HG03342 (cell line): ENCODE measurements at regions not wholly inside any gene's neighbourhood (a gene's known extent, or its start where the extent isn't known, plus 50 kb on each side); places are given as distances from the start of the nearest gene placed in this dataset.
"Not testable (repeated sequence)": the region's sequence is repeated elsewhere in the genome, so short reads cannot be mapped to it uniquely, and the experiment has no call there.

Experiments
- ATAC-seq: cut with Tn5 transposase; IDR thresholded peaks from one replicate; pipeline ENCODE4 v1.9.1; 2021; ENCODE audit warnings: mild to moderate bottlenecking, moderate library complexity; ENCODE audit not compliant: unreplicated experiment

DNA sequence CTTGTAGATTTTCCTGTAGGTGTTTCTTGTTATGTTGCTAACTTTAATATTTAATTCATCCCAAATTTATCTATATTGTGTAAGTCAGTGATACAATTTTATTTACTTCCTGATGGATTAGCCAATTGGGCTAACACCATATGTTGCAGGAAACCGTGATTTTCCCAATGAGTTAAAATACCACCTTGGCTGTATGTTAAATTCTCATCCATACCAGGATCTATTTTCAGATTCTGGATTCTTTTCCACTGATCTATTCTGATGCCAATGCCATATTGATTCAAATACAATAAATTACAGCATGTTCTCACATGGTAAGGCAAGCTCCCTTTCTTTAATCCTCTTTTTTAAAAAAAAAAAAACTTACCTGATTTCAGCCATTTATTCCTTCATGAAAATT lies 85.8 kb upstream of the DNAJC10 start:
- ATAC-seq: no peak

- ATAC-seq: no peak
These were observed 84.8 kb upstream of the DNAJC10 start for GRCh38 chr2:182631299-182631698.

DNA sequence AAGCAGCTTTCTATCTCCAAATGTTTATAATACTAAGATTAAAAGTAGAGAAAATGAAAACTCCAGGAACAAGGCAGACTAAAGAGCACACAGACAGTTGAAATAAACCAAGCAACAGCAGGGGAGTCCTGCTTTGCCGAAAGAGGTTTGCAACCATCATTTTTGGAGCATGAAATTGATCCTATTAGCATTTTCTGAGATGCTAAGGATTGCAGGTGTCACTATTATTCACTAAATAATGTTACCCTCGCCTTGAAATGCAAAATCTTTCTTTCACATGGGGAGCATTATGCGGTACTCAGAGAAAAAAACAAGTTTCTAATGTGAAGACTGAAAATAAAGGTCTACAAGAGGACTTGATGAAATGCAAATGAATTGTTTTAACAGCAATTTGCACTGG lies 81.7 kb upstream of the DNAJC10 start:
- no peak for ATAC-seq

DNA sequence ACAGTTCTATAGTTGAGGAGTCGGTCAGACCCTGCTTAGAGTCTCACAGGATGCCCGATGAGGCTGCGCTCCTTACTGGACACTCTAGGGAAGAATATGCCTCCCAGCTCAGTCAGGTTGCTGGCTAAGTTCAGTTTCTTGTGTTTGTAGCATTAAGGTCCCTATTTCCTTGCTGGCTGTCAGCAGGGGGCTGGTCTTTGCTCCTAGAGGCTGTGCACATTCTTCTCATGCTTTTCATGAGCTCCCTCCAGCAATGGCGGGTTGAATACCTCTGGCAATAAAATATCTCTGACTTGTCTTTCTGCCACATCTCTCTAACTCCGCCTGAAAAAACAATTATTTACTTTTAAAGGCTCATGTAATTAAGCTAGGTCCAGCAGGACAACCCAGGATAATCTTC lies 79.4 kb upstream of the DNAJC10 start:
- no peak for ATAC-seq

DNA sequence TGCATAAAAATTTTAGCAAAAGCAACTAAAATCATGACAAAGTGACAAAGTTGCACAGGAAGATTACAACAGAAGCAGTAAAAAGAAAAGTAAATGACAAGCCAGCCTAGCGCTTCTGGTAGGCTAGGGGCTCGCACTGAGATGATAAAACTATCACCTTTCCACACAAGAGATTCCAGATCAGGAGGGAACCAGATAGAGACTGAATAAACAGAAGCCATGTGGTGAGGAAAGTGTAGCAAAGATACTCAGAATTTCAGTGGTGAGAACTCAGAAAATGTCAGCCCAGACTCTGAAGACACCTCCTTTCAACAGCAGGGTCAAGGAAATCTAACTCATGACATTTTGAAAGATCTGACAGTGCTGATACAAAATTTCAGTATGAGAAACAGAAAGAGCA lies 77.4 kb upstream of the DNAJC10 start:
- ATAC-seq: no peak

DNA sequence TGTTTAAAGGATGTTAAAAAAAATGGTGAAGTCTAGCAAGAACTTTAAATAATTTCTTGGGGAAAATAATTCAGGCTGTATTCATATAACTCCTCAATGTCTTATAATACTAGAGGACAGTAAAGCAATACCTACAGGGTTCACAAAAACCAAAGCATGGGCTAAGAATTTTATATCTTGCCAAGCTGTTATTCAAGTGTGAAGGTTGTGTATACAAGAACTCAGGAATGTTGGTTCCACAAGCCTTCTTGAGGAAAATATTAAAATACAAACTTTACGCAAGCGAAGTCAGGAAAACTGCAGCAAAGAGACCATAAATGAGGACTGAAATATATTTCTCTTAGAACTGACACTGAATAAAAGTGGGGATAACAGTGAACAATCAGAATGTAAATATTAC lies 76.1 kb upstream of the DNAJC10 start:
- no peak for ATAC-seq

DNA sequence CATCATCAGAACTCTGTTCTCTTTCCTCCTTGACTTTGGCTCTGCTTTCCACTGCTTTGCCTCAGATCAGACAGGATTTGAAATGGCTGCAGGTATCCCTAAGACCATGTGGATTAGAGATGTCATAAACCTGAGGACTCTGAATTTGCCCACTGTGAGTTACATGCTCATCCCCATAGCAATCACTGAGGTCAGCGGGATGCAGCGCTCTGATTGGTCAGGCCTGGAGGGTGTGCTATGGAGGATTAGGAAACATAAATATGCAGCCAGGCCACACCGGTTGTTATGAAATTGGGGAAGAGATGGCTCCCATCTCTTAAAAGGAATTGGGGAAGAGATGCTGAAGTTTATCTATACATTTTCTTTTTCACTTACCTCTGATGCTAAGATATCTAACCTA lies 73.7 kb upstream of the DNAJC10 start:
- peak; percentile 100 for ATAC-seq

DNA sequence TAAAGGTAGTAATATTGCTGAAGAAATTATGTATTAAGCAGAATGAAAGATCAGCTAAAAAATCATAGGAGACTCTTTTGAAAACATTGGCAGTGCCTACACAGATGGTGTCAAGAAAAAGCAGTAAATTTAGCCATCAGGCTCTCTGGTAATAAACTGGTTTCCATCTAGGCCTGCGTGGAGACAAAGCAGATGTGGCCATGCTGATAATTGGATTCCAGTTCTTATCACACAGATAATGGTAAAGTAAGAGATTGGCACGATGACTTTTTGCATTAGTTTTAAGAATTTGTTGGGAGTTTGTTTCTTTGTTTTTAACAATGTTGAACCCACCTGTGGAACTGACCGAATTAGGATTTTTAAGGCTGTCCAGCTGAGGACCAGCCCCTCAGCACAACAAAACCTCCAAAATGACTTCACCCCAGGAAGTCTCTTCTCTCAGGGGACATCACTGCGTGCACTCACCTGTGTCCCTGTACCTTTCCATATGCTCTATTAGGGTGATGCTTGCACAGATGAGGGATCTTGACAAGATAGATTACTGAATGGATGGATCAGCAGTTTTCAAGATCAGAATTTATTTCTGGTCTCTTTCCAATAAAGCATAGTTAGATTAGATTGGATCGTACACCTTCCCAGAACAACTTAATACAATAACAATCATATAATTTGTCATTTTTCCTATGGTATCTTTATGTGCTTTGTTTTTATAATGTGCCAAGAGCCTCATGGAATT lies 69.1 kb upstream of the DNAJC10 start:
- no peak for ATAC-seq

DNA sequence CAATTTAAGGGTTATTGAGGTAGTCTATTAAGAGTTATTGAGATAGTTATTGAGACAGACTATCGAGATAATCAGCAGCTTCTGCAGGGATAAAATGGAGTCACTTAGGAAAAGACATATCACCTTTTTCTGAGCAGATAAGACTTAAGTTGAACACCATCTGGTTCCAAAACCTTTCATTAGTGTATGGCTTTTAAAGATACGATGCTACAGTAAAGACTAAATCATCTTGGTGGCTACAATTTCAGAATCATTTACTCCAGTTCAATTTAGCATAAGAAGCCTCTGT lies 68.6 kb upstream of the DNAJC10 start:
- no peak for ATAC-seq

DNA sequence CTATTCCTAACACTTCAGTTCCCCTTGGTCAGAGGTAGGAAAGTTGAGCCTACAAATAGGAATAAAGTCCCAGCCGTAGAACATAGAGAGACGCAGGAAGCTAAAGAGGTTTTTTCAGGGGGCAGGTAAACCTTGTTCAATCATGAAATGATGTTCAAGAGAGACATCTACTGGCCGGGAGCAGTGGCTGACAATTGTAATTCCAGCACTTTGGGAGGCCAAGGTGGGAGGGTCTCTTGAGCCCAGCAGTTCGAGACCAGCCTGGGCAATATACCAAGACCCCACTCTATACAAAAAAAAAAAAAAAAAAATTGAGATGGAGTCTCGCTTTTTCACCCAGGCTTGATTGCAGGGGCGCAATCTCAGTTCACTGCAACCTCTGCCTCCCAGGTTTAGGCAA lies 66.7 kb upstream of the DNAJC10 start:
- ATAC-seq: no peak

DNA sequence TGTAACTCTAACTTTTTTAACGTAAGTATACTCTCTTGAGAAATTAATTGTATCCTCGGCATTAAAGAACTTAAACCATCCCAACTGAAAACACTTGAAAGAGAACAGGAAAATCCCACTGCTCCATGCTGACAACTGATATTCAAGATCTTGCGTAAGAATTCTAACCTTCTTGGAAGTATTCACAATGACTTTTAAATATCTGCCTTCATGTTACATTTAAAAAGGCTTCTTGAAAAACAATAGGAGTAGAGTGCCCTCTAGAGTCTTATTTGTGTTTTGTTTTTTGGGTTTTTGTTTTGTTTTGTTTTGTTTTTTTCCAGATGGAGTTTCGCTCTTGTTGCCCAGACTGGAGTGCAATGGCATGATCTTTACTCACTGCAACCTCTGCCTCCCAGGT lies 65.4 kb upstream of the DNAJC10 start:
- ATAC-seq: peak; percentile 62

GRCh38 chr2:182652326-182652725 lies 63.7 kb upstream of the DNAJC10 start:
- no peak for ATAC-seq

DNA sequence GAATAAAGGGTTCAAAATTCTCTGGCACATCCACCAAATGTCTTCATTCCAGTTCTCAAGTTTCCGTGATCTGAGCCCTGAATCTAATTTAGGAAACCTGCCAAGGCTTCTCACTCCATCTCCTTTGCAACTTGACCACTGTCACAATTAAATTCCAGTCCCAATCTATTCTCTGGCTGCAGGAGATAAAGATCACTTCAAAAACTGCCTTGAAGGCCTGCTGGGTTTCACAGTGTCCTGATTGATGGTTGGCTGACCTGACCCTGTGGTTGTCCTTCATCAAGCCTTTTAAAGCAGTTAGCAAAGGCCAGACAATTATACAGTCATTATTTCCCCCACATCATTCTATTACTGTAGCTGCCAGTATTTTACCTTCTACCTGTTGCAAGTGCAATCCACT lies 60.3 kb upstream of the DNAJC10 start:
- ATAC-seq: no peak

- ATAC-seq: no peak
These were observed 51.8 kb upstream of the DNAJC10 start for GRCh38 chr2:182664212-182664611.

DNA sequence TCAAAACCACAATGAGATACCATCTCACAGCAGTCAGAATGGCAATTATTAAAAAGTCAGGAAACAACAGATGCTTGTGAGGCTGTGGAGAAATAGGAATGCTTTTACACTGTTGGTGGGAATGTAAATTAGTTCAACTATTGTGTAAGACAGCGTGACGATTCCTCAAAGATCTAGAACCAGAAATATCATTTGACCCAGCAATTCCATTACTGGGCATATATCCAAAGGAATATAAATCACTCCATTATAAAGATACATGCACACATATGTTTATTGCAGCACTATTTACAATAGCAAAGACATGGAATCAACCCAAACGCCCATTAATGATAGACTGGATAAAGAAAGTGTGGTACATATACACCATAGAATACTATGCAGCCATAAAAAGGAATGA lies 50.6 kb upstream of the DNAJC10 start:
- ATAC-seq: not testable (repeated sequence)
